ENCODE measurements at regions not wholly inside any gene's neighbourhood (a gene's known extent, or its start where the extent isn't known, plus 50 kb on each side); places are given as distances from the start of the nearest gene placed in this dataset.

DNA sequence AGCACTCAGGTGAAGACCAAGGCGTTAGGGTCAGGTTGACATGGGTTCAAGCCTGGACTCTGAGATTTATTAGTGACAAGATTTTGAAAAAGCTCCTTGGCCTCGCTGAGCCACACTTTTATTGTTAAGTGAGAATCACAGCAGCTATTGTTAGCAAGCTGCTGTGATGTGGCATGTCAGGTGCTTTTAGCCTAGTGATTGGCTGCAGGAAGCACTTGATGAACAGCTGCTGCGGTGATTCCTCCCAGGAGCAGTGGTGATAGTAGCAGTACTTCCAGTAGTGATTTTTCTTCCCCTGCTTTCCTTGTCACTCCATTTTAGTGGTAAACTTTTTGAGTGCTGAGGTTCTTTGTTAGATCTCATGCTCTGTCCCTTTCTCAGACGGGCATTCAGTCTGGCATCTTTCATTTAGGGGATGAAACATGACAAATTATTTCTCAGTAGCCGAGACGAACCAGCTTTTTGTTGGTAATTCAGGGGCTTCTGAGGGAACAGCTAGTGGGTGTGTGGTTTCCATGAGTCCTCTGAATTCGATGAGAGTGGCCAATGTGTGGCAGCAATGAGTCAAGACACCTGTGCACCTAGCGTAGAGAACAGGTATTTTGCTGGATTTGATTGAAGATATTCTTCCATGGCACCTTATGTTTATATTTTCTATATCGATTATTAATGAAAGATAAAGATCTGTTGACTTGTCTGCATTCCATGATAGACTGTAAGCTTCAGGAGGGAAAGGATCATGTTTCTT, 696.7 kb downstream of the DHX35 start:
- no peak for DNase-seq

- no peak for DNase-seq
Observed at GRCh38 chr20:39654171-39654570, 692.0 kb downstream of the DHX35 start.

- no peak for DNase-seq
Observed at GRCh38 chr20:39651645-39652325, 689.6 kb downstream of the DHX35 start.

DNA sequence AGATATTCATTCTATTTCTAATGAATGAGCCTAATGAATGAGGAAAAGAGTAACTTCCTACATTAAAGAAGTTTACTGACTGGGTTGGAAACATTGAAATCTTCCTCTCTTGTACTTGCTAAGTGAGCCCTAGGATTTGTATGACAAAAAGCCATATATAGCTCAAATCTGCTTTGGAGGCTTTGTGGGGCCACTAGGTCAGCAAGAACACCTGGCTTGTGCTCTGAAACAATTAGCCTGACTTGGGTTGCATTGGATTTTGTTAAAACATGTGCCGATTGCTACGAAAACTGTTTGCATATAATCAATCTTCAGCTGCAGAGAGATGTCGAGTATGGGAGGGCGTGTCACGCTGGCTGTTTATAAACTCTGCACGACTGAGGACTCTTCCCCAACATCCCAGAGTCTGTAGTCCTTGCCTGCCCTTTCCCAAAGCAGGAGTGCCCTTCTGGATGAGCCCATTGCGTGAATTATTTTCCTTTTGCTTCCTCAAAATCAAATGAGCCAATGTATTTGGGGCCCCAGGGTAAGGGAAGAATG, 684.8 kb downstream of the DHX35 start:
- DNase-seq, result no peak

DNA sequence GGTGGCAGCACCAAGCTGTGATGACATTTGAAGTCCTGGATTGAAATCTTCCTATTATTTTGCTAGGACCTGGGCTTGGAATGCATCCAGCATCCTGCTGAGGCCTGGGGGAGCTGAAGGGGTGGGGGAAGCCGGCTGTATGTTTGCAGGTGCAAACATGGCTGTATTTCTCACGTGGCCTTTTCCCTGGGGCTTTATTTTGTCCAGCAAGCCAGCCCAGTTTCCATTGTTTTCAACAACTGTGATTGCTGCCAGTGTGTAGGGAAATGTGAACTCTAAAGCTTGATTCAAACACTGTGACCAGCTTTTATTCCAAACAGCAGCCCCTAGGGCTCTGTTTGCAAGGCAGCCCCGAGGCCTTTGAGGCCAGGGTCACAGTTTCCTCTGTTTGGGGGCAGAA, 683.0 kb downstream of the DHX35 start:
- DNase-seq, result peak; percentile 42

DNA sequence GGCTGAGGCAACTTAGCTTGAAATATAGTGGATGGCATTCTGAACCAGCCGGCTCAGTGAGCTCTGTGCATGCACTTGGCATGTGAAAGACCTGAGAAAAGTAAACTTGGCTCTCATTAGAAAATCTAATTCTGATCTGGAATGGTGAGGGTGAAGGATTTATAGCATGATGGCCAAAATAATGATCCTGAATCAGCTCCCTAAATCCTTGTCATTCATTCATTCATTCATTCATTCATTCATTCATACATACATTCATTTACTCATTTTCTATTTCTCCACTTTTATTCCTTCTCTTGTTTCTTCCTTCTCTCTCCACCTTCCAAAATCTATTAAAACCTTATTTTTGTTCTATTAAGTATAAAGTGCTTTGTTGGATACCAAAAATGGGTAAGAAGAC, 681.1 kb downstream of the DHX35 start:
- no peak for DNase-seq

DNA sequence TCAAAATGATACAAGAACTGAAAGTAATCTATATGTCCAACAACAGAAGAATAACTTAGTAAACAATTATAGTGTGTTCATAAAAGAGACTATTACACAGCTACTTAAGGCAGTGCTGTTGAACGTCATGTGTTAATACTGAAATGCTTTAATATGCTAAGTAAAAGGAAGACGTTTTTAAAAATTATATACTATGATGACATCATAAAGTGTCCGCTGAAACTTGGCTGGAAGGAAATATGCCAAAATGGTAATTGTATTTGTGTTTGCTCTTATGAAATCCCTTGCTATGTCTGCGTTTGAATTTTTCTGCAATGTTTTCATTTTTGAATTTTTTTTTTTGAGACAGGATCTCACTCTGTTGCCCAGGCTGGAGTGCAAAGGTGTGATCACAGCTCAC, 679.3 kb downstream of the DHX35 start:
- no peak for DNase-seq

GRCh38 chr20:39640147-39640546, 678.0 kb downstream of the DHX35 start:
- no peak for DNase-seq

DNA sequence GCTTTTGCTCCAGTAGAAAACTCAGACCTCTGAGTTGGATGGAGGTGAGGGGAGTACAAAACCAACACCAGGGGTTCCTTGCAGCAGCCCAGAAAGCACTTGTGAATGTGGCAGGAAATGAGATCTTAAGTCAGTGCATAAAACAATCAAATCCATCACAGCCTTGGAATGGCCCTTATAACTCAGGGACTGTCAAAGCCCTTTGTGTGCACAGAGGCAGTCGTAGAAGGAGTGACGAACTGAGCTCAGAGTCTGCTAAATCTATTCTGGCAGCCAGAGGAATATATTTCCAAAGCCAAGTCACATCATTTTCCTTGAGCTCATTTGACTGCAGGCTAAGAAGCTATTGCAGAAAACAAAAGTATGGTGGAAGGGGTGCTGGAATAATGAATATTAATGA, 676.6 kb downstream of the DHX35 start:
- DNase-seq, result peak; percentile 48

DNA sequence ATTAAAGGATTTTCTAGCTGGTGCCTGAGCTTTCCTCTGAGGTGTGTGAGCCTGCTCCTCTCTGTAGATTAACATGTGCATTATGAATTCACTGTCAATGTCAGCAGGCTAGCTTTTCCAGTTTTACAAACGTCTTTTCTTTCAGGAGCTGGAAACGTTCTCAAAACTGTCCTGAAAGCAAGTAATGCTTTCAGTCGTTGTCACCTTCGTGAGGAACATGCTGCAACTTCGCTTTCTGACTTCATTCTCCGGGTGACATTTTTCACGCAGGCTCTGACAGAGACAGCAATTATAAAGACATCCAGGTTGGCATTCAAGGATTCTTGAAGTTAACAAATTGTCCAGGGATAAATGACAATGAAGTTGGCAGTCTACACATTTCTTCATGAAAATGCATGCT, 671.5 kb downstream of the DHX35 start:
- DNase-seq, result no peak

DNA sequence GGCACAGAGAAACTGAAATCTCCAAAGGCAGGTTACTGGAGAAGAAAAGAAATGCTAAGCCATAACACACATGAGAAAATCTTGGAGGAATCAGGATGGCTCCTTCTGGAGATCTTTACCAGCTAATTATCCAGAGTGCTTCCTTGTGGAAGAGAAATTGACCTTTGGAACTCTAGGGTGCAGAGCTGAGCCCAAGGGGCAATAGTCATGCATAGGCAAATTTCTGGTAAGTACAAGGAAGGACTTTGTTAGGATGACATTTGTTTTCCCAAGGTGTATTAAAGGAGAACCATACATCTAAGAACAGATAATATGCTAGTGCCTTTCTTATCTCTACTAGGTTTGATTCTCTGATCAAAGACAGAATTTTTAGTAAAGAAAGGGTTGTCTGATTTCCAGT, 670.6 kb downstream of the DHX35 start:
- no peak for DNase-seq

DNA sequence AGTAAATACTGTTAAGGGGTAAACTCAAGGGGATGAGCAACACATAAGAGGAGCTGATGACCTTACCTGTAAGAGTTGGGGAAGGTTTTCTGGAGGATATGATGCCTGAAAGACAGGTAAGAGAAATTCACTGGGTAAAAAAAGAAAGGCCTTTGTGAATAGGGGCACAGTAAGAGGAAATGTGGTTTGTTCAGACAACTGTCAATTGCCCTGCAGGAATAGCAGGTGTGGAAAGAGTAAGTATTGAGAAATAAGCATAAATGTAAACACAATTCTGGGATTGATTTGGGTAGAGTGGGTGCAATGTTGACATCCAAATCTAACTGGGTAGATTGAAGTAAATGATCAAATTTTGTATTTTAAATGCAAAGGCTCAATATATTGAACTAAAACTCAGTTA, 670.0 kb downstream of the DHX35 start:
- no peak for DNase-seq

DNA sequence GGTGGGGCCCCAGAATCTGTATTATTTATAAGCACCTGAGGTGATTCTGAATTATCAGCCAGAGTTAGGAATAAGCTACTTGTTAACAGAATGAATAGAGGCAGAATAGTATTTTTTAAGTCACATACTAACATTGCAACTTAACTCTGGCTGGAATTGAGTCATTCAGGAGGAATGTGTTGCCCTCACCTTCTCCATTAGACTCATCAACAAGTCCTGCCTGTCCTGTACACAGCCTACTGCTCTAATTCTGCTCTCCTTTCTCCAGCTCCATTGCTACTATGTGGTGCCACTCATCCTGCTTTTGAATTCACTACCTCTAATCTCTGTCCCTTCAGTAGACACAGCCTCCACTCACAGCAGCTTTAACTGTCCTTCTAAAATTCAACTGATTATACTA, 669.4 kb downstream of the DHX35 start:
- DNase-seq, result no peak

- peak; percentile 34 for DNase-seq
Observed at GRCh38 chr20:39630215-39630908, 668.2 kb downstream of the DHX35 start.

DNA sequence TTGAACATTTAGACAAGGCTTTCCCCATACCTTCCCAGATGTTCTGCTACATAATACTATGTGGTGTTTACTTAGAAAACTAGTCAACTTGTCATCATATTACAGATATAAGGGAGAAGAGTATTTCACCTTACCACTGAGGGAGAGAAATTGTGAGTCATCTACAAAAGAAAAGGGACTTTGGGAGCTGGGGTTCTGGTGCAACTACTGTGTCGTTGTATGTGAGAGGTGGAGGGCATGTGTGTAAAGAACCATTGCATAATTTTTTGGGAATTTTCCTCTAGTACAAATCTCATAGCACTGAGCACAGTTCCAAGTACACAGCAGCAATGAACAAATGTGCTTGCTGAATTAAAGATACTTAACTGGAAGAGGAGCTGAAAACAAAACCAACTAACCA, 665.6 kb downstream of the DHX35 start:
- no peak for DNase-seq

DNA sequence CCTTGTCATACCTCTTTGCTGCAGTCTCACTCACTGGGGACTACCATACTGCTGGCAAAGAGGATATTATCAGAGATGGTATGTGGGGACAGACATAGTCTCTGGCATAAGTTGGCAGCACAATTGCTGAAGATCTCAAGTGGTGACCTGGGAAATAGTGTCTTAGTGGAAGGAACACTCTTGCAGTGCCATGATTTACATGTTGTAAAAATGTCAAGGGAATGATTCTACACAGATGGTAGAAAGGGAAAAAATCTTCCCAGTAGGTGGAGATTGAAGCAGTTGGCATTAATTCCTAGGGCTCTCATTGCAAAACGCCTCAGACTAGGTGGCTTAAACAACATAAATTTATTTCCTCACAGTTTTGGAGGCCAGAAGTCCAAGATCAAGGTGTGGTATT, 662.2 kb downstream of the DHX35 start:
- DNase-seq, result no peak

DNA sequence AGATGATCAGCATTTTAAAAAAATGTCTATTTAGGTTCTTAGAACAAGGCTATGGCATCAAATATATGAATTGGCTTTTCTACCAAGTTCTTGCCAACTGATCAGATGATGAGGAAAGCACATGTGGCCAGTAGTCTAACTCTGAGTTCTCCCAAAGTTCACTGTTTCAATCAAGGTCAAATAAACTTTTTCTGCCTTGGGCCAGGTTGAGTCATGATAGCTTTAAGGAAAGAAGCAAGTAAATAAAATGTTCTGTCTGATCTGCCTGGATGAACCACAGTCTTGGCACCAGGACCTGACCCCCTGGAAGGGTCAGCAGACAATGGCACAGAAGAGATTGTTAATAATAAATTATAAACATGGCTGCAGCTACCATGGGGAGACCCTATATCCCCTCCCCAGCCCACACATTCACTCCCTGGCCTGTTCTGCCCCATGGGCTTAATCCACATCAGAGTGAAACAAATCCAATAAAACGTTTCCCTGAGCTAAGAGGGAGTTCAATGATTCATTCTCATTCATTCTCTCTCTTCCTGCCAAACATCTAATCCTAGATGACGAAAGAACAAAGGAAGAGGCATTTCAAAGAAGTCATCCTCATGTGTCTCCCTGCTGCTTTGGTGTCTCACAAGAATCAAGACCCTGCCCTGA, 661.6 kb downstream of the DHX35 start:
- no peak for DNase-seq

DNA sequence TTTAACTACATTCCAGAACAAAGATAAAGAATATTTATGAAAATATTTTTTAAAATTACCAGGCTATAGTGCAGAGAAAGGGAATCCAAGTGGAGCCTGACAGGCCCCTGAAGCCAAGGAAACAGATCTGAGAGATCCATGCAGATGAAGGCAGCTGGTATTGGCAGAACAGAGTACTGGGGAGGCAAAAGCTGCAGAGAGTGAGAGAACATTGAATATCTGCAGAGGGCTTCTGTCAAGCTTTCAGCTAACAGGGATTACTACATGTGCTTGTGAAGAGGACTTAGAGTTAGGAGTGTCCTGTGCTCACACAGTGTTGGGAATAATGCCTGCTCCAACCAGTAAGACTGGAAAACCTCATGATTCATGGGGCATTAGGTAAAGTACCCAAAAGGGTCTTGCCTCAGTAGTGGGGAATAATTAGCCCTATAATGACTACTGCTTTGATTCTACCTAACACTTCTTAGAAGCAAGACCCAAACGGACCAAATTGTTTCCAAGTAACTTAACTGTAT, 657.2 kb downstream of the DHX35 start:
- DNase-seq, result no peak

DNA sequence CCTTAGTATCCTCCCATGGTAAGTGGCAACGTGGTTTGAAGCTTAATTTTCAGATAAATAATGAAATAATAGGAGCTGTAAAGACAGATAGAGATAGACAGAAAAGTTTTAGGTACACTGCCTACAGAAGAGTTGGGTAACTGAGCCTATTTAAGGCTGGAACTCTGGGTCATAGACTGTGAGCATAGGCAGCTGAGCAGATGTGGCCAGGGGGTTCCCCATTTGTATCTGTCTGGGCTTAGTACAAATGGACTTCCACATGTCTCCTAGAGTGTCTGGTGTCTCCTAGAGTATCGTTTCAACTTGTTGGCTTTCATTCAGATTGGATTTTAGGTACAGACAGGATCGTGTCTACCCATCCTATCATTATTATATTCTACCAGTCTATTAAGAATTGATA, 649.8 kb downstream of the DHX35 start:
- no peak for DNase-seq

DNA sequence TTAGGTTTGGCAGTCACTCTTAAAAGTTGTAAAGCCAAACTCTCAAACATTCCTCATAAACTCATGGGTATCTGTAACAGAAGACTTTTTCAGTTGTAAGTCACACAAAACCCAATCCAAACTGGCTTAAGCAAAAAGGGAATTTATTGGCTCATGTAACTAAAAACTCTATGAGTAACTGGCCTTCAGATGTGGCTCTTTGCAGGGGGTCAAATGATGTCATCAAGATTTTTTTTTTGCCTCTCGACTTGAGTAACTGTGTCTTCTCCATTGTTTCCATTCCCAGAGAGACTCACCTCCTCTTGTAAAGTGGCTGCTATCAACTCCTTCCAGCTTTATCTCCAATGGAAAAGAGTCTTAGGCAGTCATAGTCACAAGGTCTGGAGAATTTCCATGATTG, 645.0 kb downstream of the DHX35 start:
- DNase-seq, result no peak

DNA sequence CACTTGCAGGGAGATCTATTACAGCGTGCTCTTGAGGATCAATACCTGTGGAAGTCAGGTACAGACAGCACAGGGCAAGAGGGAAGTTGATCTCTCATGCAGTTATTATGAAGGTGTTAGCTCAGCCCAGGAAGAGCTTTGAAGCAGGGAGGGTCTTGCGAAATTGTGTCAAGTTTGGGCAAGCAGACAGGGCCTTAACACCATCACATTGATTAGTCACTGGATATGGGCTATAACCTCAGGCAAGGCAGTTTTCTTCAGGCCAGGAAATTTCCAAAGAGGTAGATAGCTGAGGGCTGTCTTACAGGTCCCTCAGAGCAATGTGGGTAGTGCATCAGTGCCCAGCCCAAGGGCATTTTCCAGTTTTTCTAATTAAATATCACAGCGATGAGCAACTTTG, 643.8 kb downstream of the DHX35 start:
- DNase-seq, result no peak

DNA sequence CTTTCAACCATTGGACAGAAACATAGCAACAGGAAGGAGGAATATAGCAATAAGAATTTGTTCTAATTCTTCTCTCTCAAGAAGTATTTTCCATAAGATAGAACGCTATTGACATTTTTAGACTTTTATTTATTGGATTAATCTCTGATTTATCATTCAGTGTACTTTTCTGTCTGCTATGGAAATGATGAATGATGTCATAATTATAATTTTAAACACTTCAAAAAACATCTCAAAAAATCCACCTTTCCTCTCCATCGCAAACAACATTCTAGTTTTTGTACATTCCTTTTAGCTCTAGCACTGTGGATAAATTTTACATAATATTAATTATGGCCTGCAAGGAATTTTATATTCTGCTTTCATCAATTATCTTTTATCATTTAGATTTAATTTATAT, 643.2 kb downstream of the DHX35 start:
- no peak for DNase-seq

DNA sequence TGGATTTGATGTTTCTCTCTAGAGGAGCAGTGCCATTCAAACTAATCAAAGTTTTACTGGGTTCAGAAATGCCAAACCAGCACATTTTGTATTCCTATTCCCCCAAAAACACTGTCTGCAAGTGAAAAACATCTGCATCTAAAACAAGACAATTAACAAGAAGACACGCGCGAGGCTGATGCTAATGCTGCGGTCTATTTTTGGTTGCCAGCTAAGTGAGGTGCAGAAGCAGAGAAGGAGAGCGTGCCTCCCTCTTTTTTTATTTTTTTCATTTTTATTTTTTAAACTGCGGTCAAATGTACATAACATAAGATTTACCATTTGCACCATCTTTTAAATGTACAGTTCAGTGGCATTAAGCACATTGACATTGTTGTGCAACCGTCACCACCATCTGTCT, 641.1 kb downstream of the DHX35 start:
- DNase-seq, result no peak

Data from femur (tissue), 1 donor.